Stimulated activated CD4-positive, alpha-beta T cell treated with anti-CD3 and anti-CD28 coated beads, Interleukin-4, amount 100 ng/mL, for 4 hours (primary cell): ENCODE measurements at regions not wholly inside any gene's neighbourhood (a gene's known extent, or its start where the extent isn't known, plus 50 kb on each side); places are given as distances from the start of the nearest gene placed in this dataset.
"Not testable (repeated sequence)": the region's sequence is repeated elsewhere in the genome, so short reads cannot be mapped to it uniquely, and the experiment has no call there.

Source experiments
- DNase-seq, 2 experiments: peaks; one replicate each; pipeline ENCODE4 v3.0.0-alpha.2; 2020

DNA sequence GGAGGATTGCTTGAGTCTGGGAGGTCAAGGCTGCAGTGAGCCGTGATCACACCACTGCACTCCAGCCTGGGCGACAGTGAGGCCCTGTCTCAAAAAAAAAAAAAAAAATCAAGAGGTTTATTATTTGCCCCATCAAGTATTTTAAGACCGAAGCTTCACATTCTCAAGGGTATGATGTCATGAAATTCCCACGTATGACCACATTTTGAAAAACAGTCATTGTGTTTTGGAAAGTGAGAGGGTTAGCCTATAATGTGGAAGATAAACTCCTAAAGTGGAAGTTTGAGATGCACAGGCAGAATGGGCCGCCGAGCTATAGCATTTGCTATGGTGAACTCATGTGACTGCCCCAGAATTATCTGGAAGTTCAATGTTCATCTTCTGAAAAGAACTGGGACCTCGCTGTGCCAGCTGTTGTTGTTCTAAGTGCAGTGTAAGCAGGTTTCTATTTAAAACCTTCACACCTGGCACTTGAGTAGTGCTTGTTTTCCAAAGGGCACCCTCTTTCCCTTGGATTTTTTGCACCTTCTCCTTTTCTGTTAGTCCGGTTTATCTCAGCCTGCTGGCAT is 96.9 kb upstream of the SLC25A33 start:
- DNase-seq = no peak

GRCh38 chr1:9442986-9443385 is 96.3 kb upstream of the SLC25A33 start:
- no peak for DNase-seq

DNA sequence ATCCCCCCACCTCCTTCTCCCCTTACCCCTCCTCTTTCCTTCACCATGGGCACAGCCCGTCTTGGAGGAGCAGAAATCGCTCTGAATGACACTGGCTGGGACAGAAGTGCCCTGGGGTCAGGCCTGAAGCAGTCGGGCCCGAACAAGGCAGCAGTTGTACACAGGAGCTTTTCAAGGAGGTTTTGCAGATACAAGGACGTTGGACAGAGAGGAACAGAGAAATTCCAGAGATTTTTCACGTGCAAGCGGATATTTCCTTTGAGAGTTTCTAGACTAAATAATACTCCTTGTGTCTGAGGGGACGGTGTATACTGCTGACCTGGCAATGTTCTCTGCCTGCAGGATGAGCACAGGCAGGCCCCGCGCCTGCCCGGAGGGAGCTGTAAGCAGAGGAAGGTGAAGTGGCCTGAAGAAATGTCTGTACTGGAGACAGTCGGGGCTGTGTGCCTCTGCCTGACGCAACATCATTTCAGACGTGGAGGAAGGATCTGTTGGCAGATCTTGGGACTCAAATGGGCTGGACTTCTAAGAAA is 95.3 kb upstream of the SLC25A33 start:
- DNase-seq = no peak

- no peak for DNase-seq
Measured at GRCh38 chr1:9444532-9444931, 94.7 kb upstream of the SLC25A33 start.

GRCh38 chr1:9445081-9445480 is 94.2 kb upstream of the SLC25A33 start:
- not testable (repeated sequence) for DNase-seq

DNA sequence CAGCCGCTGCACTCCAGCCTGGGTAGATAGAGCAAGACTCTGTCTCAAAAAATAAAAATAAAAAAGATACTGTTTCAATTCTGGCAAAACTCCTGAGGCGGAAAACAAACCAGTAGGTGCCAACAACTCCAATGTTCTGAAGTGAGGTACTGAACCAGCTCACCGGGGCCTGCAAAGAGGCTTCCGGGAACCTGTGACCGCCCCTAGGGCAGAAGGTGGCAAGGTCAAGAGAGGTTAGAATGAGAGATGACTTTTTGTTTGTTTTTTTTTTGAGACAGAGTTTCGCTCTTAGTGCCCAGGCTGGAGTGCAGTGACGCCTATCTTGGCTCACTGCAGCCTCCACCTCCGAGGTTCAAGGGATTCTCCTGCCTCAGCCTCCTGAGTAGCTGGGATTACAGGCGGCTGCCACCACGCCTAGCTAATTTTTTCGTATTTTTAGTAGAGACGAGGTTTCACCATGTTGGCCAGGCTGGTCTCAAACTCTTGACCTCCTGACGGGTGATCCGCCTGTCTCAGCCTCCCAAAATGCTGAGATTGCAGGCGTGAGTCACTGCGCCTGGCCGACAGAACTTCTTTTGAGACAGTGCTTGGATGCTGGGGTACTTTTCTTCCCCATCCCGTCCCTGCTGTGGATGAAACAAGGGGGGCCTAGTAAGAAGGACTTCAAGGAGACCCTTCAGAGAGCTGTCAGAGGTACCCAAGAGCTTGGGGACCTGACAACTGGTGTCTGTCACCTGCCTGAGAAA is 91.9 kb upstream of the SLC25A33 start:
- no peak for DNase-seq

DNA sequence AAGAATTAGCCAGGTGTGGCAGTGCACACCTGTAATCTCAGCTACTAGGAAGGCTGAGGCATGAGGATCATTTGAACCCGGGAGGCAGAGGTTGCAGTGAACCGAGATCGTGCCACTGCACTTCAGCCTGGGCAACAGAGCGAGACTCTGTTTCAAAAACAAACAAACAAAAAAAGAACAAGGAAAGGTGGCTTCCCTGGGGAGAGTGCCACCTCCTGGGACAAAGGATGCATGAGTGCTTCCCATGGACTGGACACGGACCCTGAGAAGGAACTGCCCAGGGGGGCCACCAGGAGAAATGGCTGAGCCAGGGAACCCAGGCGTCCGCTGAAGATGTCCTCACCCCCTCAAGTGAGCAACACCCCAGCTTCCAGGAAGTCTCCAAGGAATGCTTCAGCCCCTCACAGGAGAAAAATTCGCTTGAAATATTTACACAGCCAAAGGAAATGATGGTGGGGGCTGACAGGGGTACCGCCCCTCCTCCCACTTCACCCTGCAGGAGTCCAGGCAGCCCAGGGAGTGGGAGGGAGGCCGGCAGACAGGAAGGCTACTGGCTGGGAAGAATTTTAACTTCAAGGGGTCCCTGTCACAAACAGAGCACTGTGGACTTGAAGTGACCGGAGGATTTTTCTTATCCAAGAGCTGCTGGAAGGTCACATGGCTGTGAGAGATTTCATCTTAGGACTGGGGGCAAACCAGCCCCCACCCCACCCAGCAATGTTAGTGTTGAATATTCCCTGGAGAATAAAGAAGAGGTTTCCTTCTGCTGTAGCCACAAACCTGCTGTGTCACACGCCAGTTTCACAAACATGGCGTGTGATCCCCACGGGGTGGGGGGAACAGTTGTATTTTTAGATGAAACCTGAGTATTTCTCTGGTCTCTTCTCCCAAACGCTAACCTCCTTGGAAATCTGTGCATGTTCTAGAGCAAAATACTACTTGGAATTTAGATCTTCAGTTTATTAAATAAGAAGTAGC is 90.8 kb upstream of the SLC25A33 start:
- DNase-seq = no peak

GRCh38 chr1:9449110-9449627 is 90.1 kb upstream of the SLC25A33 start:
- no peak for DNase-seq

GRCh38 chr1:9449976-9450696 is 89.1 kb upstream of the SLC25A33 start:
- DNase-seq = no peak

- no peak for DNase-seq
Measured at GRCh38 chr1:9451081-9451480, 88.2 kb upstream of the SLC25A33 start.

GRCh38 chr1:9452516-9453140 is 86.6 kb upstream of the SLC25A33 start:
- DNase-seq = no peak

GRCh38 chr1:9453375-9453774 is 85.9 kb upstream of the SLC25A33 start:
- DNase-seq = no peak

DNA sequence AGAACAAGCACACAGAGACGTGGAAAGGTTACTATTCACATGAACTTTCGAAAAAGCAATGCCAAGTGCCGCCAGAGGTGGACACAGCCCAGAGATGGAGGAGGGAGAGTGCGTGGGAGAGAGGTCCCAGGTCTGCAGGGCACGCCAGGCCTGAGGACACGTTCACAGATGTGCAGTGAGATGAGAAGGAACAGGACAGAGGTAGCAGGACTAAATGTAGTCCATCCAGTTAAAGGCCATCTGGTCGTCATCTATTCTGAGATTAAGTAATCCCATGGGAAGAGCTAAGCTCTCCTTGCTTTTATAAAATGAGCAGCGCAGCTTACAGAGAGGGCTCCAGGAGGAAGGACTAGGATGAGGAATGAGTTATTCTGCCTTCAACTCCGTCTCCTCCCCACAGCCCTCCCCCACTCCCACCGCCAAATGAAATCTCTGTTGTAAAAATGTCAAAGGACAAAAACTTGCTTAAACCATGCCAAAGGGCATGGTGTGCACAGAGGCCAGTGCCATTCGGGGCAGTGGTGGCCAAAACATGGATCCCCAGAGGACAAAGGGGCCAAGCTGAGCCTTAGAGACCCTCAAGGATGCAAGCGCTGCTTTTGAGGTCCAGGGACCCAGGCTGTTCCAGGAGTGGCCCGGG is 85.4 kb upstream of the SLC25A33 start:
- no peak for DNase-seq

GRCh38 chr1:9454494-9455066 is 84.7 kb upstream of the SLC25A33 start:
- DNase-seq = no peak

DNA sequence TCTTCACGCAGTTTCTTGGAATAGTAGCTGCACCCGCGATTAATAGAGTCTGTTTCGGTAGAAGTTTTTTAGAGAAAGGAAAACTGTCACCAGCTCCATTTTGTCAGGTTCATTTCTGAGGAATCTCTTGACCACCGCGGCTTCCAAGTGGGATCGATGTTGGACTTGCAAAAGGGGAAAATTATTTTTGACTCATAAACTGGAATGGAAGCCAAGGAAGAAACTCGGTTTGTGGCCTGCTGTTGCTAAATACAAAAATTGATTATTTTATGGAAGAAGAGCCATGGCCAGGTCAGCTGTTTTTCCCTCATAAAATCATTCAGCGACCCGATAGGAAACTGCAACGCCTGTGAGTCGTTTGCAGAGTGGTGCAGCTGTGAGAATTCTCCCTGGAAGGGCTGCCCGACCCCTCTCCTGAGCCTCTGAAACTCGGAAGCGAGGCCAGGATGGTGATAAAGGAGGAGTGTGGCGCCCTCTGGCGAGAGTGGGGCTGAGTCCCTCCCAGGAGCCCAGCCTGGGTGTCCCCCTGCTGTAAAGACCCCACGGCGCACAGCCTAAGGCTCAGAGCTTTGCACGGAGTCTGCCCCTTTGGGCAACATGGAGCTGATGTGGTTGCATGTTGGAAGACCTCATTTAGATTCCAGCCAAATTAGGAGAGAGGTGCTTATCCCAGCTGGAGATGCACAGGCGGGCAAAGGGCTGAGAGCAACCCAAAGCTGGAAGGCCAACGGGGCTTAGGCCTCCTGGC is 83.6 kb upstream of the SLC25A33 start:
- peak; percentile 52 to 72 for DNase-seq

GRCh38 chr1:9456833-9457232 is 82.4 kb upstream of the SLC25A33 start:
- DNase-seq = no peak

- no peak for DNase-seq
Measured at GRCh38 chr1:9459816-9460407, 79.4 kb upstream of the SLC25A33 start.

- no peak for DNase-seq
Measured at GRCh38 chr1:9465640-9466039, 73.6 kb upstream of the SLC25A33 start.
